Glutamatergic neuron (in vitro differentiated cells): ENCODE measurements at regions not wholly inside any gene's neighbourhood (a gene's known extent, or its start where the extent isn't known, plus 50 kb on each side); places are given as distances from the start of the nearest gene placed in this dataset.

ENCODE experiments used
- DNase-seq: peaks from one replicate; pipeline ENCODE4 v3.0.0; 2022
- H3K27ac Mint-ChIP-seq: one replicate; pipeline ENCODE4 v1.8.0; 2020; ENCODE audit warnings: mild to moderate bottlenecking, mixed read lengths, inconsistent platforms; ENCODE audit not compliant: unreplicated experiment
- H3K27me3 Mint-ChIP-seq: one replicate; pipeline ENCODE4 v1.8.0; 2020; ENCODE audit warnings: mild to moderate bottlenecking, moderate library complexity, mixed read lengths, inconsistent platforms; ENCODE audit not compliant: unreplicated experiment
- H3K36me3 Mint-ChIP-seq: one replicate; pipeline ENCODE4 v1.8.0; 2020; ENCODE audit warnings: mild to moderate bottlenecking, mixed read lengths, inconsistent platforms; ENCODE audit not compliant: unreplicated experiment
- H3K4me1 Mint-ChIP-seq: one replicate; pipeline ENCODE4 v1.8.0; 2020; ENCODE audit warnings: mild to moderate bottlenecking, low read depth, mixed read lengths, inconsistent platforms; ENCODE audit not compliant: unreplicated experiment
- H3K4me3 Mint-ChIP-seq: one replicate; pipeline ENCODE4 v1.8.0; 2020; ENCODE audit warnings: mild to moderate bottlenecking, mixed read lengths, inconsistent platforms; ENCODE audit not compliant: unreplicated experiment
- H3K9me3 Mint-ChIP-seq: one replicate; pipeline ENCODE4 v1.8.0; 2020; ENCODE audit warnings: mild to moderate bottlenecking, moderate library complexity, mixed read lengths, inconsistent platforms; ENCODE audit not compliant: unreplicated experiment
- TF ChIP-seq, protein P1 (sequence below): fragments of 200-600 bp; sonication (generic); IDR thresholded peaks from one replicate; pipeline ENCODE4 v1.5.0; 2021; ENCODE audit not compliant: partially characterized antibody, unreplicated experiment

DNA sequence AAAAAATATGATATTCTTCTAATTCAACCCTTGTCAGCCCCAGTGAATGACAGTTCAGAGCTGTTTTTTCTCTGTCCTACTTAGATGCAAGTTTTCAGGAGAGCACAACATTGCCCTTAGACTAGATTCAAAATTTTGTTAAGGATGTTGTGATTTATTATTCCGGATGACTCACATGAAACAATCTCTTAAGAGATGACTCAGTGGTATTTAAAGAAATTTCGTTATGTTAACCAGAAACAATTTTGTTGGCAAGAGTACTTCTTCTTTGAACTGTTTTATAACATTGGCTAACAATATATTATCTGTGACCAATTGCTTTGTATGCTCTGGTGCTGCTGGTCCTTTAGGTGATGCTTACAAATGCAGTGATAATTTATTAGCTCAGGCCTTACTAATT, 132.0 kb downstream of the IZUMO3 start:
- Mint-ChIP-seq H3K4me3 (no peak overlapping the region), H3K36me3 (peaks cover 6% of the 10 kb centered on the region), H3K4me1 (no peaks in the 10 kb centered on the region), H3K27ac (no peak overlapping the region), H3K9me3 (no peaks in the 10 kb centered on the region), H3K27me3 (peaks cover 2% of the 10 kb centered on the region)
- TF ChIP-seq, protein P1, sequence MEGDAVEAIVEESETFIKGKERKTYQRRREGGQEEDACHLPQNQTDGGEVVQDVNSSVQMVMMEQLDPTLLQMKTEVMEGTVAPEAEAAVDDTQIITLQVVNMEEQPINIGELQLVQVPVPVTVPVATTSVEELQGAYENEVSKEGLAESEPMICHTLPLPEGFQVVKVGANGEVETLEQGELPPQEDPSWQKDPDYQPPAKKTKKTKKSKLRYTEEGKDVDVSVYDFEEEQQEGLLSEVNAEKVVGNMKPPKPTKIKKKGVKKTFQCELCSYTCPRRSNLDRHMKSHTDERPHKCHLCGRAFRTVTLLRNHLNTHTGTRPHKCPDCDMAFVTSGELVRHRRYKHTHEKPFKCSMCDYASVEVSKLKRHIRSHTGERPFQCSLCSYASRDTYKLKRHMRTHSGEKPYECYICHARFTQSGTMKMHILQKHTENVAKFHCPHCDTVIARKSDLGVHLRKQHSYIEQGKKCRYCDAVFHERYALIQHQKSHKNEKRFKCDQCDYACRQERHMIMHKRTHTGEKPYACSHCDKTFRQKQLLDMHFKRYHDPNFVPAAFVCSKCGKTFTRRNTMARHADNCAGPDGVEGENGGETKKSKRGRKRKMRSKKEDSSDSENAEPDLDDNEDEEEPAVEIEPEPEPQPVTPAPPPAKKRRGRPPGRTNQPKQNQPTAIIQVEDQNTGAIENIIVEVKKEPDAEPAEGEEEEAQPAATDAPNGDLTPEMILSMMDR, result no peak
- no peak for DNase-seq

DNA sequence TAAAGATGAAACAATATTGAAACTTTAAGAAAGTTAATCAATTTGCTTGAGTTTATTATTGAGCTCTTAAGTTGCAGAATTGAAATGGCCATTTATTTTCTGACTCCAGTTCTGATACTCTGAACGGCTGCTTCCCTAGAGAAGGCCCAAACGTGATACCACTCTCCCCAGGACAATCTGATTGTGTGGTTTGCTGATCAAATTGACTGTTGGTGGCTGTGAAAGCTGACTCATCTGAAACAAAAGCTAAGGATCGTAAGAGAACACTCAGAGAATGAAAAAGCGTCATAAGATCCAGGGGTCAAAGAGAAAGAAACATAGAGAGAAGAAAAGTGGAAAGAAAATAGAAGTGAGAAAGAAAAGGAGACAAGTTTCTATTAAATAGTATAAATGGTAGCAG, 147.2 kb downstream of the IZUMO3 start:
- Mint-ChIP-seq H3K9me3 (no peaks in the 10 kb centered on the region), H3K4me3 (no peak overlapping the region), H3K4me1 (no peaks in the 10 kb centered on the region), H3K27ac (no peak overlapping the region), H3K36me3 (no peaks in the 10 kb centered on the region), H3K27me3 (no peaks in the 10 kb centered on the region)
- TF ChIP-seq, protein P1, result no peak
- DNase-seq, result no peak

DNA sequence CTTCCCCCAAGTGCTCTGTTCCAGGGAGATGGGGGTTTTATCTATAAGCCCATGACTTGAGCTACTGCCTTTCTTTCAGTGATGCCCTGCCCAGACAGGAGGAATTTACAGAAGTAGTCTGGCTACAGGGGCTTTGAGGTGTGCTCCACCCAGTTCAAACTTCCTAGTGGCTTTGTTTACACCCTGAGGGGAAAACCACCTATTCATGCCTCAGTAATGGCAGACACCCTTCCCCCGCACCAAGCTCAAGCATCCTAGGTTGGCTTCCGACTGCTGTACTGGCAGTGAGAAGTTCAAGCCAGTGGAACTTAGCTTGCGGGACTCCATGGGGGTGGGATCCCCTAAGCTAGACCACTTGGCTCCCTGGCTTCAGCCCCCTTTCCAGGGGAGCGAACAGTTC, 154.6 kb downstream of the IZUMO3 start:
- H3K9me3 Mint-ChIP-seq, result no peaks in the 10 kb centered on the region
- H3K36me3 Mint-ChIP-seq, result no peaks in the 10 kb centered on the region
- DNase-seq, result no peak
- H3K27ac Mint-ChIP-seq, result no peak overlapping the region
- no peaks in the 10 kb centered on the region for H3K27me3 Mint-ChIP-seq
- TF ChIP-seq, protein P1, result no peak
- H3K4me3 Mint-ChIP-seq, result no peak overlapping the region
- H3K4me1 Mint-ChIP-seq, result no peaks in the 10 kb centered on the region

DNA sequence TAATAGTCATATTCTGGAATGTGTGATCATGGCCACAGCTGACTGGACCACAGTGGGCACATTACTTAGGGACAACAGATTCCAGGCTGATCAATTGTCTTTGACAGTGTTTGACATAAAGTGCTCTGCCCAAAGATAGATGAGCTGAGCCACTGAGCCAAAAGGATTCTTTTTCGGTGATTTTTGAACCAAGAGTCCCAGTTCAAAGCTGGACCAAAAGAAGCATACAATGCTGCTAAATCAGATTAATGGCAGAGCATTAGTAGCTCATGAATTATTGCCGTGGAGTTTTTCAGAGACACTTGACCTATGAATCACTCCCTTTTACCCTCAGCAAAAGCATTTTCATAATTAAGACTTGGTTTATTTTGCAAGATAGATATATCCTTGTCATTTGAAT, 160.6 kb downstream of the IZUMO3 start:
- Mint-ChIP-seq H3K9me3 (no peaks in the 10 kb centered on the region), H3K4me1 (peaks cover 4% of the 10 kb centered on the region), H3K27me3 (no peaks in the 10 kb centered on the region), H3K36me3 (no peaks in the 10 kb centered on the region), H3K4me3 (no peak overlapping the region), H3K27ac (no peak overlapping the region)
- DNase-seq, result no peak
- TF ChIP-seq, protein P1, result no peak

DNA sequence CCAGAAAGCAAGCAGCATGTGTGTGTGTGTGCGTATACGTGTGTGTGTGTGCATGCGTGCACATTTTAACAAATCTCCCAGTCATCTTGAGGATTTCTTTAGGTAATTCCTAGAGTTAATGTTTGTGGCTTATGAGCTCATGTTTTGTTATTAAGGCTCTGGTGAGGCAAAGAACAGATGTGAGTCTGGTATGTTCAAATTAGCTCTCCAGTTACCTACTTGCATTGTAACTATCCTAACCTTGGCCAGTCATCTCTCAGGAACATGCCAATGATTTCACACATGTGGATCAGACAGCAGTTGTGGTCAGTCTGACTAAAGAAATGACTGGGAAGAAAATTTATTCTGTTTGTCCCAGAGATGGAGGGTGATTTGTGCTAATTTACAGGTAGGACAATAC, 163.1 kb downstream of the IZUMO3 start:
- TF ChIP-seq, protein P1, result no peak
- peaks cover 4% of the 10 kb centered on the region for H3K4me1 Mint-ChIP-seq
- H3K27ac Mint-ChIP-seq, result no peak overlapping the region
- no peaks in the 10 kb centered on the region for H3K9me3 Mint-ChIP-seq
- no peak overlapping the region for H3K4me3 Mint-ChIP-seq
- no peaks in the 10 kb centered on the region for H3K36me3 Mint-ChIP-seq
- no peak for DNase-seq
- no peaks in the 10 kb centered on the region for H3K27me3 Mint-ChIP-seq
